ENCODE measurements at regions not wholly inside any gene's neighbourhood (a gene's known extent, or its start where the extent isn't known, plus 50 kb on each side); places are given as distances from the start of the nearest gene placed in this dataset.

GRCh38 chr6:8948733-8949132, 513.4 kb upstream of the SLC35B3 start:
- TF ChIP-seq CTCF (IDR thresholded peaks at IDR 0.05; ENCODE audit: insufficient read depth, low read depth, low read length): no peak
- TF ChIP-seq EZH2 (IDR thresholded peaks at IDR 0.05; ENCODE audit: insufficient read depth, low read length): no peak
